Tibial nerve (tissue), 4 donors: ENCODE measurements at regions not wholly inside any gene's neighbourhood (a gene's known extent, or its start where the extent isn't known, plus 50 kb on each side); places are given as distances from the start of the nearest gene placed in this dataset.

Source experiments
- DNase-seq, 2 donors: peaks; one replicate each; pipeline ENCODE4 v3.0.0-alpha.2; 2019; ENCODE audit warnings: low spot score in 2 of 2
- H3K27ac ChIP-seq, 4 donors: fragments of 200-600 bp; sonication (generic) in 3 of 4; one replicate each; pipeline ENCODE4 v1.5.1; 2017 to 2019; ENCODE audit warnings: mild to moderate bottlenecking in 1 of 4
- H3K27me3 ChIP-seq, 2 donors: fragments of 200-600 bp; sonication (generic) in 1 of 2; one replicate each; pipeline versions ENCODE4 v1.5.1 to v1.6.0; 2017 to 2019
- H3K36me3 ChIP-seq, 3 donors: fragments of 200-600 bp; sonication (generic); one replicate each; pipeline ENCODE4 v1.5.1; 2018 to 2019
- H3K4me1 ChIP-seq, 4 donors: fragments of 200-600 bp; sonication (generic) in 3 of 4; one replicate each; pipeline ENCODE4 v1.5.1; 2017 to 2019
- H3K4me3 ChIP-seq, 4 donors: fragments of 200-600 bp; sonication (generic) in 3 of 4; one replicate each; pipeline ENCODE4 v1.5.1; 2017 to 2019; ENCODE audit warnings: mild to moderate bottlenecking in 1 of 4, moderate library complexity in 1 of 4
- H3K9me3 ChIP-seq, 4 donors: fragments of 200-600 bp; sonication (generic) in 3 of 4; one replicate each; pipeline ENCODE4 v1.5.1; 2017 to 2019
- CTCF ChIP-seq, 5 experiments: fragments of 200-600 bp in 3 of 5; fragments of 450-650 bp in 2 of 5; sonication (generic) in 3 of 5; IDR thresholded peaks; one replicate each; pipeline ENCODE4 v1.5.1; 2016 to 2019; ENCODE audit warnings: antibody characterized with exemption in 5 of 5, mild to moderate bottlenecking in 3 of 5, moderate library complexity in 2 of 5
- EP300 ChIP-seq, 2 donors: sonication (generic); formaldehyde crosslinking; IDR thresholded peaks; one replicate each; pipeline ENCODE4 v1.6.1; 2017; ENCODE audit warnings: antibody characterized with exemption in 2 of 2, mild to moderate bottlenecking in 1 of 2
- POLR2A ChIP-seq, 2 donors: fragments of 450-650 bp; IDR thresholded peaks; one replicate each; pipeline ENCODE4 v1.6.1; 2017; ENCODE audit warnings: antibody characterized with exemption in 2 of 2, mild to moderate bottlenecking in 2 of 2, moderate library complexity in 2 of 2
- WGBS, 2 donors: methylation state at CpG; one replicate each; pipeline ENCODE4 v1.1.5; 2018; 5-methylcytosine and 5-hydroxymethylcytosine counted together

GRCh38 chr4:20552004-20552403, 148.3 kb upstream of the PACRGL start:
- Histone ChIP-seq H3K27me3 (no peaks in the 10 kb centered on the region), H3K9me3 (no peaks in the 10 kb centered on the region), H3K4me1 (peaks cover 0 to 4% (median 0%) of the 10 kb centered on the region in 4 donors), H3K36me3 (peaks cover 0 to 26% (median 0%) of the 10 kb centered on the region in 3 donors), H3K4me3 (no peak overlapping the region), H3K27ac (no peak overlapping the region)
- WGBS, 2 donors = 80 to 84% methylated on average over 5 of the region's 5 CpGs
- no peak for DNase-seq
- no peak for TF ChIP-seq POLR2A (IDR thresholded peaks at IDR 0.05)
- TF ChIP-seq CTCF (IDR thresholded peaks at IDR 0.05) = no peak
- TF ChIP-seq EP300 (IDR thresholded peaks at IDR 0.05) = no peak

- Histone ChIP-seq H3K27ac (no peak overlapping the region), H3K36me3 (peaks cover 0 to 26% (median 0%) of the 10 kb centered on the region in 3 donors)
- WGBS, 2 donors = 83 to 85% methylated on average over 2 of the region's 2 CpGs
These were observed 146.1 kb upstream of the PACRGL start for GRCh38 chr4:20554134-20554533.

GRCh38 chr4:20565075-20565721, 135.1 kb upstream of the PACRGL start:
- Histone ChIP-seq H3K27ac (peak overlapping the region in 1 of 4 donors; percentile 4), H3K4me3 (no peak overlapping the region), H3K9me3 (no peaks in the 10 kb centered on the region), H3K36me3 (peaks cover 0 to 6% (median 0%) of the 10 kb centered on the region in 3 donors), H3K27me3 (no peaks in the 10 kb centered on the region), H3K4me1 (no peaks in the 10 kb centered on the region)
- no peak for DNase-seq
- TF ChIP-seq CTCF (IDR thresholded peaks at IDR 0.05) (no peak), POLR2A (IDR thresholded peaks at IDR 0.05) (no peak), EP300 (IDR thresholded peaks at IDR 0.05) (no peak)
- 48 to 49% methylated on average over 7 of the region's 7 CpGs for WGBS, 2 donors

More at GRCh38 chr4:20554134-20554533, 146.1 kb upstream of the PACRGL start:
- no peak for TF ChIP-seq EP300 (IDR thresholded peaks at IDR 0.05)
- TF ChIP-seq POLR2A (IDR thresholded peaks at IDR 0.05) = no peak
- no peak for TF ChIP-seq CTCF (IDR thresholded peaks at IDR 0.05)
- H3K27me3 ChIP-seq = no peaks in the 10 kb centered on the region
- no peaks in the 10 kb centered on the region for H3K4me1 ChIP-seq
- H3K9me3 ChIP-seq = no peaks in the 10 kb centered on the region
- H3K4me3 ChIP-seq = no peak overlapping the region
- no peak for DNase-seq

GRCh38 chr4:20570981-20571715, 129.1 kb upstream of the PACRGL start:
- Histone ChIP-seq H3K4me3 (no peak overlapping the region), H3K9me3 (no peaks in the 10 kb centered on the region), H3K36me3 (peaks cover 0 to 6% (median 0%) of the 10 kb centered on the region in 3 donors), H3K27me3 (no peaks in the 10 kb centered on the region), H3K27ac (no peak overlapping the region), H3K4me1 (no peaks in the 10 kb centered on the region)
- WGBS, 2 donors = 44 to 45% methylated on average over 2 of the region's 2 CpGs
- TF ChIP-seq POLR2A (IDR thresholded peaks at IDR 0.05) (no peak), EP300 (IDR thresholded peaks at IDR 0.05) (no peak), CTCF (IDR thresholded peaks at IDR 0.05) (no peak)
- no peak for DNase-seq

GRCh38 chr4:20572976-20573375, 127.3 kb upstream of the PACRGL start:
- 89 to 90% methylated on average over 8 of the region's 8 CpGs for WGBS, 2 donors

More at GRCh38 chr4:20572976-20573375, 127.3 kb upstream of the PACRGL start:
- TF ChIP-seq CTCF (IDR thresholded peaks at IDR 0.05) (no peak), EP300 (IDR thresholded peaks at IDR 0.05) (no peak), POLR2A (IDR thresholded peaks at IDR 0.05) (no peak)
- Histone ChIP-seq H3K27ac (no peak overlapping the region), H3K27me3 (no peaks in the 10 kb centered on the region), H3K36me3 (no peaks in the 10 kb centered on the region), H3K4me3 (no peak overlapping the region), H3K4me1 (no peaks in the 10 kb centered on the region), H3K9me3 (no peaks in the 10 kb centered on the region)
- no peak for DNase-seq
